Trophoblast cell (in vitro differentiated cells and primary cell): ENCODE measurements at regions not wholly inside any gene's neighbourhood (a gene's known extent, or its start where the extent isn't known, plus 50 kb on each side); places are given as distances from the start of the nearest gene placed in this dataset.
"Not testable (repeated sequence)": the region's sequence is repeated elsewhere in the genome, so short reads cannot be mapped to it uniquely, and the experiment has no call there.

Experiments used
- DNase-seq, 2 donors: peaks; one replicate each; pipeline ENCODE4 v3.0.0-alpha.2; 2016
- H2AFZ ChIP-seq: 2 replicates; pipeline ENCODE4 v1.6.1; 2013; ENCODE audit warnings: low read length, moderate library complexity, mild to moderate bottlenecking; ENCODE audit not compliant: insufficient read depth, poor library complexity
- H2AK5ac ChIP-seq: 2 replicates; pipeline ENCODE4 v1.6.1; 2013; ENCODE audit warnings: mild to moderate bottlenecking, low read length
- H2BK120ac ChIP-seq: 2 replicates; pipeline ENCODE4 v1.6.1; 2013; ENCODE audit warnings: low read length, mild to moderate bottlenecking, moderate library complexity; ENCODE audit not compliant: insufficient read depth, poor library complexity
- H2BK12ac ChIP-seq: 2 replicates; pipeline ENCODE4 v1.6.1; 2013; ENCODE audit warnings: mild to moderate bottlenecking, low read length, moderate library complexity
- H2BK5ac ChIP-seq: 2 replicates; pipeline ENCODE4 v1.6.1; 2013; ENCODE audit warnings: low read length, low read depth, moderate library complexity, mild to moderate bottlenecking; ENCODE audit not compliant: poor library complexity
- H3K14ac ChIP-seq: 2 replicates; pipeline ENCODE4 v1.6.1; 2013; ENCODE audit warnings: mild to moderate bottlenecking, low read length
- H3K18ac ChIP-seq: 2 replicates; pipeline ENCODE4 v1.6.1; 2013; ENCODE audit warnings: mild to moderate bottlenecking, low read length
- H3K23ac ChIP-seq: 2 replicates; pipeline ENCODE4 v1.6.1; 2013; ENCODE audit warnings: low read length
- H3K27ac ChIP-seq: 2 replicates; pipeline ENCODE4 v1.5.1; 2013; ENCODE audit warnings: low read depth, mild to moderate bottlenecking, inconsistent platforms, low read length, moderate library complexity
- H3K27me3 ChIP-seq: 2 replicates; pipeline ENCODE4 v1.6.1; 2013; ENCODE audit warnings: inconsistent platforms, mild to moderate bottlenecking, low read length, moderate library complexity; ENCODE audit not compliant: insufficient read depth
- H3K36me3 ChIP-seq, 2 experiments: 1 replicate in 1 of 2; 2 replicates in 1 of 2; pipeline ENCODE4 v1.6.1; 2013; ENCODE audit warnings: low read length in 2 of 2, mild to moderate bottlenecking in 2 of 2, moderate library complexity in 1 of 2; ENCODE audit not compliant: insufficient read depth in 2 of 2, control insufficient read depth in 1 of 2
- H3K4ac ChIP-seq: 2 replicates; pipeline ENCODE4 v1.6.1; 2013; ENCODE audit warnings: low read depth, mild to moderate bottlenecking, low read length, moderate library complexity
- H3K4me1 ChIP-seq, 2 experiments: 1 replicate in 1 of 2; 2 replicates in 1 of 2; pipeline ENCODE4 v1.6.1; 2013; ENCODE audit warnings: low read length in 2 of 2, mild to moderate bottlenecking in 2 of 2, moderate library complexity in 1 of 2; ENCODE audit not compliant: insufficient read depth in 2 of 2, control insufficient read depth in 1 of 2
- H3K4me2 ChIP-seq: 2 replicates; pipeline ENCODE4 v1.6.1; 2013; ENCODE audit warnings: inconsistent platforms, mild to moderate bottlenecking, low read length, moderate library complexity
- H3K4me3 ChIP-seq: 2 replicates; pipeline ENCODE4 v1.5.1; 2013; ENCODE audit warnings: mild to moderate bottlenecking, low read depth, low read length, inconsistent platforms
- H3K79me1 ChIP-seq: one replicate; pipeline ENCODE4 v1.6.1; 2013; ENCODE audit warnings: low read length
- H3K79me2 ChIP-seq: 2 replicates; pipeline ENCODE4 v1.6.1; 2013; ENCODE audit warnings: low read length, mild to moderate bottlenecking; ENCODE audit not compliant: control insufficient read depth, insufficient read depth, poor library complexity
- H3K9ac ChIP-seq: 2 replicates; pipeline ENCODE4 v1.6.1; 2013; ENCODE audit warnings: mild to moderate bottlenecking, low read length
- H3K9me3 ChIP-seq: 2 replicates; pipeline ENCODE4 v1.6.1; 2013; ENCODE audit warnings: low read depth, mild to moderate bottlenecking, control low read depth, inconsistent platforms, low read length; ENCODE audit not compliant: insufficient read depth
- H4K12ac ChIP-seq: 2 replicates; pipeline ENCODE4 v1.6.1; 2013; ENCODE audit warnings: low read depth, mild to moderate bottlenecking, low read length, moderate library complexity
- H4K8ac ChIP-seq: 2 replicates; pipeline ENCODE4 v1.6.1; 2013; ENCODE audit warnings: low read depth, mild to moderate bottlenecking, low read length, moderate library complexity
- H4K91ac ChIP-seq: one replicate; pipeline ENCODE4 v1.6.1; 2013; ENCODE audit warnings: low read depth, mild to moderate bottlenecking, low read length, moderate library complexity
- WGBS: extraction: QIAGEN DNeasy Blood & Tissue Kit; methylation state at CpG from one replicate; pipeline ENCODE4 v1.1.7; 2013; ENCODE audit warnings: missing lambda C conversion rate; ENCODE audit not compliant: insufficient read length, insufficient coverage; ENCODE audit errors: extremely low coverage; 5-methylcytosine and 5-hydroxymethylcytosine counted together

DNA sequence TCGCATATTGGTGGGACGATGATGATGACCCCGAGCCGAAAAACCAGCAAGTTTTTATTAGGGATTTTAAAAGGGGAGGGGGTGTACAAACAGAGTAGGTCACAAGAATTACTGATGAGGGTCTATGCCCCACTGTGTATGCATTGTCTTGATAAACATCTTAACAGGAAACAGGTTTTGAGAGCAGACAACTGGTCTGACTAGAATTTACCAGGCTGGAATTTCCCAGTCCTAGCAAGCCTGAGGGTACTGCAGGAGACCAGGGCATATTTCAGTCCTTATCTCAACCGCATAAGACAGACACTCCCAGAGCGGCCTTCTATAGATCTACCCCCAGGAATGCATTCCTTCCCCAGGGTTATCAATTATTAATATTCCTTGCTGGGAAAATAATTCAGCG lies 659.7 kb downstream of the TRHDE start:
- H3K18ac ChIP-seq, H3K4me3 ChIP-seq, H3K36me3 ChIP-seq, H2BK12ac ChIP-seq, H3K4me1 ChIP-seq, H4K12ac ChIP-seq, H2BK120ac ChIP-seq, H2BK5ac ChIP-seq, H3K23ac ChIP-seq, H3K27ac ChIP-seq, H3K9me3 ChIP-seq, H3K79me2 ChIP-seq, H3K9ac ChIP-seq, H3K27me3 ChIP-seq, H2AK5ac ChIP-seq, H4K91ac ChIP-seq, H3K14ac ChIP-seq, H3K4me2 ChIP-seq, H4K8ac ChIP-seq, H3K4ac ChIP-seq, H2AFZ ChIP-seq, H3K79me1 ChIP-seq: not testable (repeated sequence)
- WGBS = no CpG with 5 or more reads among the region's 7 CpGs
- peak; percentile 42 to 72 for DNase-seq

DNA sequence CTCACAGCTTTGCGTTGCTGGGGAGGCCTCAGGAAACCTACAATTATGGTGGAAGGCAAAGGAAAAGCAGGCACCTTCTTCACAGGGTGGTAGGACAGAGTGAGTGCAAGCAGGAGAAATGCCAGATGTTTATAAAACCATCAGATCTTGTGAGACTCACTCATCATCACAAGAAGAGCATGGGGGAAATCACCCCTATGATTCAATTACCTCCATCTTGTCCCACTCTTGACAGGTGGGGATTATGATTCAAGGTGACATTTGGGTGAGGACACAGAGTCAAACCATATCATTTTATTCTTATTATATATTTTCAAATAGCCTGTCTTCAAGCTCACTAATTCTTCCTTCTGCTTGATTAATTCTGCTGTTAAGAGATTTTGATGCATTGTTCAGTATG lies 665.3 kb downstream of the TRHDE start:
- H3K4me2 ChIP-seq = no peak overlapping the region
- H3K14ac ChIP-seq = no peak overlapping the region
- H3K4me1 ChIP-seq = no peaks in the 10 kb centered on the region
- H2BK120ac ChIP-seq = no peak overlapping the region
- no peaks in the 10 kb centered on the region for H3K79me2 ChIP-seq
- no peak overlapping the region for H2AK5ac ChIP-seq
- H3K4ac ChIP-seq = no peak overlapping the region
- H4K91ac ChIP-seq = no peak overlapping the region
- H3K9ac ChIP-seq = no peak overlapping the region
- H3K36me3 ChIP-seq = no peaks in the 10 kb centered on the region
- H3K27ac ChIP-seq = no peak overlapping the region
- H4K12ac ChIP-seq = no peak overlapping the region
- no peak overlapping the region for H2AFZ ChIP-seq
- no peaks in the 10 kb centered on the region for H3K79me1 ChIP-seq
- H2BK5ac ChIP-seq = no peak overlapping the region
- H4K8ac ChIP-seq = no peak overlapping the region
- no peak overlapping the region for H3K4me3 ChIP-seq
- no peak for DNase-seq
- no peak overlapping the region for H3K18ac ChIP-seq
- no peaks in the 10 kb centered on the region for H3K27me3 ChIP-seq
- no peak overlapping the region for H3K23ac ChIP-seq
- H3K9me3 ChIP-seq = peaks cover 4% of the 10 kb centered on the region
- no CpG with 5 or more reads among the region's 1 CpG for WGBS
- H2BK12ac ChIP-seq = no peak overlapping the region

DNA sequence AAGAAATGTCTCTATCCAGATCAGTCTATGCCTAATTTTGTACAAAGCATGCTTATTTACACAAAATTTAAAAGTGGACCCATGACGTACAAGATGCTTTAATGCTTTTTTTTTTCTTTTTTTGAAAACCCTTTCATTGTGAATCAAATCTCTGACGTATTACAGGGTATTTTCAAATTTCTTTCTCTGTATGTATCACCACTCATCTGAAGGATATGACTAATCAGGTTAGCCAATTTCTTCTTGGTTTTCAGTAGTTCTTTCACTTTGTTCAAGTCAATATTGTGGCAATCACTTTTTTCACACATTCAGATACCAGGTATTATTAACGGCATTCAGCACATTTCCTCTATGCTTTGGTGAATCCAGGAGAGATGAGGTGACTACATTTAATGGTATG lies 685.3 kb downstream of the TRHDE start:
- no CpG with 5 or more reads among the region's 3 CpGs for WGBS
- no peak overlapping the region for H3K14ac ChIP-seq
- H2BK12ac ChIP-seq = no peak overlapping the region
- DNase-seq = no peak
- no peak overlapping the region for H3K4me2 ChIP-seq
- H4K12ac ChIP-seq = no peak overlapping the region
- H3K9ac ChIP-seq = no peak overlapping the region
- no peaks in the 10 kb centered on the region for H3K9me3 ChIP-seq
- no peak overlapping the region for H3K18ac ChIP-seq
- H3K23ac ChIP-seq = no peak overlapping the region
- no peaks in the 10 kb centered on the region for H3K79me2 ChIP-seq
- no peak overlapping the region for H4K8ac ChIP-seq
- H3K4me1 ChIP-seq = no peaks in the 10 kb centered on the region
- H4K91ac ChIP-seq = no peak overlapping the region
- no peak overlapping the region for H2AFZ ChIP-seq
- H2BK120ac ChIP-seq = no peak overlapping the region
- H3K79me1 ChIP-seq = no peaks in the 10 kb centered on the region
- H3K4me3 ChIP-seq = no peak overlapping the region
- H2BK5ac ChIP-seq = no peak overlapping the region
- no peak overlapping the region for H2AK5ac ChIP-seq
- no peaks in the 10 kb centered on the region for H3K27me3 ChIP-seq
- no peak overlapping the region for H3K27ac ChIP-seq
- H3K36me3 ChIP-seq = no peaks in the 10 kb centered on the region
- H3K4ac ChIP-seq = no peak overlapping the region

DNA sequence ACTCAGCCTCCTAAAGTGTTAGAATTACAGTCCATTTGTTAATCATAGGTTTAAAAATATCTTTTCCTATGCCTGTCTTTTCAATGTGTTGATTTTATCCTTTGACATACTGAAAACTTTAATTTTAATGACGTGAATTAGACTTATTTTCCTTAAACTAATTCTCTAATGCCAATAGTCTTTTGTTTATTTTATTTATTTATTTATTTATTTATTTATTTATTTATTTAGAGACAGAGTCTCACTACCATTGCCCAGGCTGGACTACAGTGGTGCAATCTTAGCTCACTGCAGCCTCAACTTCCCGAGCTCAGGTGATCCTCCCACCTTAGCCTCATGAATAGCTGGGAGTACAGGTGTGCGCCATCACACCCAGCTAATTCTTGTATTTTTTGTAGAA lies 694.5 kb downstream of the TRHDE start:
- no peaks in the 10 kb centered on the region for H3K79me2 ChIP-seq
- no peak overlapping the region for H3K4me3 ChIP-seq
- H3K79me1 ChIP-seq = no peaks in the 10 kb centered on the region
- no peak overlapping the region for H4K12ac ChIP-seq
- no peak overlapping the region for H3K27ac ChIP-seq
- no peak for DNase-seq
- H3K18ac ChIP-seq = no peak overlapping the region
- no peak overlapping the region for H3K4me2 ChIP-seq
- H2BK5ac ChIP-seq = no peak overlapping the region
- H3K14ac ChIP-seq = no peak overlapping the region
- no CpG with 5 or more reads among the region's 3 CpGs for WGBS
- no peaks in the 10 kb centered on the region for H3K36me3 ChIP-seq
- no peaks in the 10 kb centered on the region for H3K9me3 ChIP-seq
- H4K91ac ChIP-seq = no peak overlapping the region
- no peak overlapping the region for H2BK120ac ChIP-seq
- no peak overlapping the region for H4K8ac ChIP-seq
- no peak overlapping the region for H2BK12ac ChIP-seq
- H3K9ac ChIP-seq = no peak overlapping the region
- H2AFZ ChIP-seq = no peak overlapping the region
- H3K4ac ChIP-seq = no peak overlapping the region
- no peaks in the 10 kb centered on the region for H3K27me3 ChIP-seq
- no peaks in the 10 kb centered on the region for H3K4me1 ChIP-seq
- no peak overlapping the region for H2AK5ac ChIP-seq
- H3K23ac ChIP-seq = no peak overlapping the region
